ENCODE measurements at regions not wholly inside any gene's neighbourhood (a gene's known extent, or its start where the extent isn't known, plus 50 kb on each side); places are given as distances from the start of the nearest gene placed in this dataset.

DNA sequence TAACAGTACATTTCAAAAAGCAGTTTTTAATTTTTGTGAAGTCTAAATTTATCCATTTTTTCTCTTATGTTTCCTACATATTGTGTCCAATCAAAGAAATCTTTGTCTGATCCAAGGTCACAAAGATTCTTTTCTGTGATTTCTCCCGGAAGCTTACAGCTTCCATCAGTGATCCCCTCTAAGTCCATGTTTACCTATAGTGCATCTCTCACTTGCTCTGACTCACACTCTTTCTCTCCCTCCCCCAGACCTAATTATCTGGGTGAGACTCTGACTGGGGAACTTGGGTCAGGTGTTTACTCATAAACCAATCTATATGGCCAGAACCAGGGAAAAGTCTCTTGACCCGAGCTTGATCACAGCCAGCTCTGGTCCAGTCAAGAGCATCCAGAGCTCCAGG, 224.4 kb downstream of the SPTSSA start:
- H4K20me1 ChIP-seq (replicated peaks; ENCODE audit: control insufficient read depth, insufficient read depth, low read length): no peaks in the 10 kb centered on the region
- intact Hi-C loops (cut with micrococcal nuclease) (no loop called here), in situ Hi-C loops (cut with MboI) (no loop called here)
- H3K9ac ChIP-seq (ENCODE audit: insufficient read depth in 1 of 2, low read depth in 2 of 2, low read length in 2 of 2): no peak overlapping the region
- CTCF ChIA-PET (ENCODE audit: low intra/inter-chr PET ratio): no interaction called here
- H3K36me3 ChIP-seq (ENCODE audit: control insufficient read depth, insufficient read depth, low read length): no peaks in the 10 kb centered on the region
- DNase-seq (ENCODE audit: extremely low read depth in 1 of 4, low spot score in 3 of 4) (no peak), ATAC-seq (no peak), FAIRE-seq (no peak)
- no peak overlapping the region for H3K4me2 ChIP-seq (ENCODE audit: insufficient read depth, low read length)
- WGBS (ENCODE audit: insufficient coverage, low coverage, missing lambda C conversion rate): 0% methylated on average over 2 of the region's 2 CpGs
- no peak overlapping the region for H3K27ac ChIP-seq (ENCODE audit: extremely low read depth, low read depth, low read length)
- H3K27me3 ChIP-seq (ENCODE audit: control insufficient read depth in 2 of 2, insufficient read depth in 2 of 2, low read length in 2 of 2): no peaks in the 10 kb centered on the region
- H3K4me1 ChIP-seq (replicated peaks in 1 of 2; ENCODE audit: control insufficient read depth in 2 of 2, insufficient read depth in 2 of 2, low read length in 2 of 2): no peaks in the 10 kb centered on the region
- H3K79me2 ChIP-seq (ENCODE audit: control insufficient read depth, insufficient read depth, low read length): no peaks in the 10 kb centered on the region
- no peaks in the 10 kb centered on the region for H3K9me1 ChIP-seq (ENCODE audit: control insufficient read depth, insufficient read depth, low read length)
- H3K4me3 ChIP-seq: no peak overlapping the region
- no peaks in the 10 kb centered on the region for H3K9me3 ChIP-seq (replicated peaks; ENCODE audit: control insufficient read depth, insufficient read depth, low read depth, low read length)
- BruUV-seq (replicated peaks): no TSS peak
- H2AFZ ChIP-seq (ENCODE audit: low read depth, low read length): no peak overlapping the region
- POLR2A ChIA-PET: interaction anchor here (1.3 kb wide), 1 partner anchor 9 kb away, joined by 6 read pairs; no protein-coding TSS in a partner anchor
- TF ChIP-seq LARP7 (IDR thresholded peaks at IDR 0.05) (no peak), ARID4B (CRISPR knock-in tag; IDR thresholded peaks at IDR 0.05) (no peak), MTA2 (IDR thresholded peaks at IDR 0.05; ENCODE audit: low read depth) (no peak), ZC3H11A (IDR thresholded peaks at IDR 0.05; ENCODE audit: low read depth, low read length) (no peak), JUND (IDR thresholded peaks at IDR 0.05; ENCODE audit: borderline replicate concordance, low read depth, low read length) (no peak), JUND (tag; IDR thresholded peaks at IDR 0.05; ENCODE audit: borderline replicate concordance, low read depth, low read length) (no peak), KHSRP (IDR thresholded peaks at IDR 0.05) (no peak), RBM22 (IDR thresholded peaks at IDR 0.05; ENCODE audit: low read depth, low read length, poor library complexity, severe bottlenecking) (no peak), ZBTB7A (IDR thresholded peaks at IDR 0.05; ENCODE audit: borderline replicate concordance, control insufficient read depth, low read depth, low read length) (no peak), CBFA2T2 (conservative IDR thresholded peaks at IDR 0.05) (no peak), NFE2 (IDR thresholded peaks at IDR 0.05; ENCODE audit: low read depth) (no peak), GABPA (tag; conservative IDR thresholded peaks at IDR 0.05; ENCODE audit: low read depth) (no peak)
- TF ChIP-seq, protein P1, sequence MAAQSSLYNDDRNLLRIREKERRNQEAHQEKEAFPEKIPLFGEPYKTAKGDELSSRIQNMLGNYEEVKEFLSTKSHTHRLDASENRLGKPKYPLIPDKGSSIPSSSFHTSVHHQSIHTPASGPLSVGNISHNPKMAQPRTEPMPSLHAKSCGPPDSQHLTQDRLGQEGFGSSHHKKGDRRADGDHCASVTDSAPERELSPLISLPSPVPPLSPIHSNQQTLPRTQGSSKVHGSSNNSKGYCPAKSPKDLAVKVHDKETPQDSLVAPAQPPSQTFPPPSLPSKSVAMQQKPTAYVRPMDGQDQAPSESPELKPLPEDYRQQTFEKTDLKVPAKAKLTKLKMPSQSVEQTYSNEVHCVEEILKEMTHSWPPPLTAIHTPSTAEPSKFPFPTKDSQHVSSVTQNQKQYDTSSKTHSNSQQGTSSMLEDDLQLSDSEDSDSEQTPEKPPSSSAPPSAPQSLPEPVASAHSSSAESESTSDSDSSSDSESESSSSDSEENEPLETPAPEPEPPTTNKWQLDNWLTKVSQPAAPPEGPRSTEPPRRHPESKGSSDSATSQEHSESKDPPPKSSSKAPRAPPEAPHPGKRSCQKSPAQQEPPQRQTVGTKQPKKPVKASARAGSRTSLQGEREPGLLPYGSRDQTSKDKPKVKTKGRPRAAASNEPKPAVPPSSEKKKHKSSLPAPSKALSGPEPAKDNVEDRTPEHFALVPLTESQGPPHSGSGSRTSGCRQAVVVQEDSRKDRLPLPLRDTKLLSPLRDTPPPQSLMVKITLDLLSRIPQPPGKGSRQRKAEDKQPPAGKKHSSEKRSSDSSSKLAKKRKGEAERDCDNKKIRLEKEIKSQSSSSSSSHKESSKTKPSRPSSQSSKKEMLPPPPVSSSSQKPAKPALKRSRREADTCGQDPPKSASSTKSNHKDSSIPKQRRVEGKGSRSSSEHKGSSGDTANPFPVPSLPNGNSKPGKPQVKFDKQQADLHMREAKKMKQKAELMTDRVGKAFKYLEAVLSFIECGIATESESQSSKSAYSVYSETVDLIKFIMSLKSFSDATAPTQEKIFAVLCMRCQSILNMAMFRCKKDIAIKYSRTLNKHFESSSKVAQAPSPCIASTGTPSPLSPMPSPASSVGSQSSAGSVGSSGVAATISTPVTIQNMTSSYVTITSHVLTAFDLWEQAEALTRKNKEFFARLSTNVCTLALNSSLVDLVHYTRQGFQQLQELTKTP (IDR thresholded peaks at IDR 0.05; ENCODE audit: low read depth in 1 of 2, partially characterized antibody in 2 of 2): no peak
- TF ChIP-seq, protein P2, sequence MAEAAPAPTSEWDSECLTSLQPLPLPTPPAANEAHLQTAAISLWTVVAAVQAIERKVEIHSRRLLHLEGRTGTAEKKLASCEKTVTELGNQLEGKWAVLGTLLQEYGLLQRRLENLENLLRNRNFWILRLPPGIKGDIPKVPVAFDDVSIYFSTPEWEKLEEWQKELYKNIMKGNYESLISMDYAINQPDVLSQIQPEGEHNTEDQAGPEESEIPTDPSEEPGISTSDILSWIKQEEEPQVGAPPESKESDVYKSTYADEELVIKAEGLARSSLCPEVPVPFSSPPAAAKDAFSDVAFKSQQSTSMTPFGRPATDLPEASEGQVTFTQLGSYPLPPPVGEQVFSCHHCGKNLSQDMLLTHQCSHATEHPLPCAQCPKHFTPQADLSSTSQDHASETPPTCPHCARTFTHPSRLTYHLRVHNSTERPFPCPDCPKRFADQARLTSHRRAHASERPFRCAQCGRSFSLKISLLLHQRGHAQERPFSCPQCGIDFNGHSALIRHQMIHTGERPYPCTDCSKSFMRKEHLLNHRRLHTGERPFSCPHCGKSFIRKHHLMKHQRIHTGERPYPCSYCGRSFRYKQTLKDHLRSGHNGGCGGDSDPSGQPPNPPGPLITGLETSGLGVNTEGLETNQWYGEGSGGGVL (CRISPR knock-in tag; IDR thresholded peaks at IDR 0.05): no peak

Measured in K562 (cell line).